Activated CD4-positive, alpha-beta memory T cell treated with anti-CD3 and anti-CD28 coated beads, Interleukin-2, amount 10 ng/mL, durations not matched to agents 7 days and 5 days (primary cell): ENCODE measurements at regions not wholly inside any gene's neighbourhood (a gene's known extent, or its start where the extent isn't known, plus 50 kb on each side); places are given as distances from the start of the nearest gene placed in this dataset.
"Not testable (repeated sequence)": the region's sequence is repeated elsewhere in the genome, so short reads cannot be mapped to it uniquely, and the experiment has no call there.

Experiments used
- CTCF ChIA-PET: fragments of 350-600 bp; sonication (Branson Sonifier 250); formaldehyde crosslinking; loops from one replicate; lab custom pipeline; 2021; ENCODE audit warnings: antibody characterized with exemption, inconsistent platforms; lab: Charles Lee
- POLR2A ChIA-PET: fragments of 350-600 bp; sonication (Branson Sonifier 250); formaldehyde crosslinking; loops from one replicate; lab custom pipeline; 2021; ENCODE audit warnings: antibody characterized with exemption; lab: Charles Lee
- DNase-seq: peaks from one replicate; pipeline ENCODE4 v3.0.0-alpha.2; 2020
- H3K27ac Mint-ChIP-seq: one replicate; pipeline ENCODE4 v1.8.0; 2021; ENCODE audit warnings: mild to moderate bottlenecking, mixed read lengths
- H3K27me3 Mint-ChIP-seq: one replicate; pipeline ENCODE4 v1.8.0; 2021; ENCODE audit warnings: mixed read lengths
- H3K36me3 Mint-ChIP-seq: one replicate; pipeline ENCODE4 v1.8.0; 2021; ENCODE audit warnings: low read depth, mixed read lengths
- H3K4me1 Mint-ChIP-seq: one replicate; pipeline ENCODE4 v1.8.0; 2021; ENCODE audit warnings: mixed read lengths
- H3K4me3 Mint-ChIP-seq: one replicate; pipeline ENCODE4 v1.8.0; 2021; ENCODE audit warnings: mild to moderate bottlenecking, mixed read lengths
- H3K9me3 Mint-ChIP-seq: one replicate; pipeline ENCODE4 v1.8.0; 2021; ENCODE audit warnings: mixed read lengths

DNA sequence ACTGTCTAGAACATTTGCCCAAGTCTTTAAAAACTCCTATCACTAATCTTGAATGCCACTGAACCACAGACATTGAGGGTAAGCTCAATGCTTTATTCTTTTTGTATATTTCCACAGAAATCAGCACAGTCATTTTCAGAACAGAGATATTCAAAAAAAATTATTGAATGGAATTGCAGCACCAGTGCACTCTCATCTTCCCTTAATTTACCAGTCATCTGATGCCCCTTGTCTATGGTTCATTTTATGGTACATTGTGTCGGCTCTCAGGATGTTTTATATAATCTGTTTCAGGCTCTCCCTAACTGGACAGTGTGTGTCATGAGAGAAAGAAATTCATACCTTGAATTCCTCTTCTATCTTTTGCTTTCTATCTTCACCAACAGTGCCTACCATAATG, 158.4 kb upstream of the NR4A3 start:
- DNase-seq = no peak
- ChIA-PET POLR2A (no interaction called here), CTCF (no interaction called here)
- peaks cover 4% of the 10 kb centered on the region for H3K4me1 Mint-ChIP-seq
- no peaks in the 10 kb centered on the region for H3K36me3 Mint-ChIP-seq
- H3K27me3 Mint-ChIP-seq = peaks cover 18% of the 10 kb centered on the region
- H3K27ac Mint-ChIP-seq = no peak overlapping the region
- no peak overlapping the region for H3K4me3 Mint-ChIP-seq
- no peaks in the 10 kb centered on the region for H3K9me3 Mint-ChIP-seq

- H3K36me3 Mint-ChIP-seq = no peaks in the 10 kb centered on the region
- H3K27ac Mint-ChIP-seq = no peak overlapping the region
- ChIA-PET POLR2A (no interaction called here), CTCF (no interaction called here)
- H3K9me3 Mint-ChIP-seq = no peaks in the 10 kb centered on the region
- H3K4me1 Mint-ChIP-seq = peaks cover 4% of the 10 kb centered on the region
- DNase-seq = no peak
- H3K27me3 Mint-ChIP-seq = peaks cover 16% of the 10 kb centered on the region
- no peak overlapping the region for H3K4me3 Mint-ChIP-seq
These were observed 157.8 kb upstream of the NR4A3 start for GRCh38 chr9:99663856-99664255.

- Mint-ChIP-seq H3K27me3 (peaks cover 9% of the 10 kb centered on the region), H3K36me3 (no peaks in the 10 kb centered on the region), H3K4me1 (peaks cover 4% of the 10 kb centered on the region), H3K9me3 (no peaks in the 10 kb centered on the region), H3K27ac (no peak overlapping the region), H3K4me3 (no peak overlapping the region)
- ChIA-PET POLR2A (no interaction called here), CTCF (no interaction called here)
- no peak for DNase-seq
These were observed 155.1 kb upstream of the NR4A3 start for GRCh38 chr9:99666571-99666970.

DNA sequence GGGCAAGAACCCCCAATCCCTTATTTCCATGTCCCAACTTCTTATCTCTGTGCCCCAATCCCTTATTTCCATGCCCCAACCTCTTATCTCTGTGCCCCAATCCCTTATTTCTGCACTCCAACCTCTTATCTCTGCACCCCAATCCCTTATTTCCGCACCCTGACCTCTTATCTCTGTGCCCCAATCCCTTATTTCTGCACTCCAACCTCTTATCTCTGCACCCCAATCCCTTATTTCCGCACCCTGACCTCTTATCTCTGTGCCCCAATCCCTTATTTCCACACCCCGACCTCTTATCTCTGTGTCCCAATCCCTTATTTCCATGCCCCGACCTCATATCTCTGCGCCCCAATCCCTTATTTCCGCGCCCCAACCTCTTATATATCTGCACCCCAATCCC, 150.8 kb upstream of the NR4A3 start:
- H3K9me3 Mint-ChIP-seq, H3K36me3 Mint-ChIP-seq, H3K4me1 Mint-ChIP-seq, DNase-seq, POLR2A ChIA-PET, CTCF ChIA-PET, H3K27me3 Mint-ChIP-seq, H3K27ac Mint-ChIP-seq, H3K4me3 Mint-ChIP-seq: not testable (repeated sequence)

GRCh38 chr9:99677281-99677680, 144.4 kb upstream of the NR4A3 start:
- no peaks in the 10 kb centered on the region for H3K4me1 Mint-ChIP-seq
- H3K4me3 Mint-ChIP-seq = no peak overlapping the region
- CTCF ChIA-PET = no interaction called here
- DNase-seq = no peak
- POLR2A ChIA-PET = no interaction called here
- H3K9me3 Mint-ChIP-seq = peaks cover 5% of the 10 kb centered on the region
- H3K36me3 Mint-ChIP-seq = no peaks in the 10 kb centered on the region
- no peak overlapping the region for H3K27ac Mint-ChIP-seq
- H3K27me3 Mint-ChIP-seq = peaks cover 8% of the 10 kb centered on the region

DNA sequence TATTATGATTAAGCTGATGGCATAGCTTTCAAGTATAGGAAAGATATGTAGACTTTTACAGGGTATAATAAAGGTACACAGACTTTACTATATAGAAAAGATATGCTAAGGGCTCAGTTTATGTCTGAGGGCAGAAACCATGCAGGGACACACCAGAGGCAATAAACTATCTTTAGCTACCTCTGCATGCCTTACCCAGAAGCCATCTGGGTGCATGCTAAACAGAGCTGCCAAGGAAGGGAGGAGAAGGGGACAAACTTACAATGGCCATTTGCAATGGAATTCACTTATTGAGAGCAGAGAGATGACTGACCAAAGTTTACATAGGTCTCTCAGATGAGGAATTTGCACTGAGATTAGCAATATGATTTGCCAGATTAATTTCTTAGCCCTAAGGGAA, 143.1 kb upstream of the NR4A3 start:
- ChIA-PET POLR2A (no interaction called here), CTCF (no interaction called here)
- H3K4me3 Mint-ChIP-seq = no peak overlapping the region
- peaks cover 8% of the 10 kb centered on the region for H3K27me3 Mint-ChIP-seq
- H3K36me3 Mint-ChIP-seq = no peaks in the 10 kb centered on the region
- no peak overlapping the region for H3K27ac Mint-ChIP-seq
- H3K4me1 Mint-ChIP-seq = no peaks in the 10 kb centered on the region
- no peak for DNase-seq
- H3K9me3 Mint-ChIP-seq = peaks cover 5% of the 10 kb centered on the region

DNA sequence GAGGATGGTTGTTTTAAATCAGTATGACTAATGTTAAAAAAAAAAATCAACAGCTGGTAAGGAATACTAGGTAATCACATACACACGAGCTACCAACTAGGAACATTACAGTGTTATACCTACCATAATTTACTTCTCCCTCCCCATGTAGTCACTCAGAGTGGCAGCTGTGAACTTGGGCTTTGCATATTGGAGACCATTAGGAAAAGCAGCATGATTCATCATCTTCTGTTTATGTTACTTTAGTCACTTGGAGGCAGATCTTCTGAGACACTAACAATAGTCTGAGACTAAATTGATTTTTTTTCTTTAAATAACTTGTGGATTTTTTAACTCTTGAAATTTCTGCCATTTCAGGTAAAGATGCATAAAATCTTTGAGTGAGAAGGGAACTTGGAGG, 141.5 kb upstream of the NR4A3 start:
- Mint-ChIP-seq H3K27ac (no peak overlapping the region), H3K27me3 (peaks cover 8% of the 10 kb centered on the region), H3K9me3 (peaks cover 5% of the 10 kb centered on the region), H3K4me3 (no peak overlapping the region), H3K36me3 (no peaks in the 10 kb centered on the region), H3K4me1 (no peaks in the 10 kb centered on the region)
- no peak for DNase-seq
- ChIA-PET POLR2A (no interaction called here), CTCF (no interaction called here)

DNA sequence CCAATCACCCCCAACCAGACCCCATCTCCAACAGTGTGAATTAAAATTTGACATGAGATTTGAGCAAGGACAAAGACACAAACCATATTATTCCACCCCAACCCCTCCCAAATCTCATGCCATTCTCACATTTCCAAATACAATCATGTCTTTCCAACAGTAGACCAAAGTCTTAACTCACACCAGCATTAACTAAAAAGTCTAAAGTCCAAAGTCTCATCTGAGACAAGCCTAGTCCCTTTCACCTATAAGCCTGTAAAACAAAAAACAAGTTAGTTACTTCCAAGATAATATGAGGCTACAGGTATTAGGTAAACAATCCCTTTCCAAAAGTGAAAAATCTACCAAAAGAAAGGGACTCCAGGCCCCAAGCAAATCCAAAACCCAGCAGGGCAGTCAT, 140.6 kb upstream of the NR4A3 start:
- Mint-ChIP-seq H3K27ac (no peak overlapping the region), H3K27me3 (peaks cover 6% of the 10 kb centered on the region), H3K4me1 (no peaks in the 10 kb centered on the region), H3K9me3 (no peaks in the 10 kb centered on the region), H3K4me3 (no peak overlapping the region), H3K36me3 (no peaks in the 10 kb centered on the region)
- CTCF ChIA-PET = interaction anchor here (0.7 kb wide), 1 partner anchor 12 kb away, joined by 3 read pairs; no protein-coding TSS in a partner anchor
- no peak for DNase-seq
- POLR2A ChIA-PET = no interaction called here

DNA sequence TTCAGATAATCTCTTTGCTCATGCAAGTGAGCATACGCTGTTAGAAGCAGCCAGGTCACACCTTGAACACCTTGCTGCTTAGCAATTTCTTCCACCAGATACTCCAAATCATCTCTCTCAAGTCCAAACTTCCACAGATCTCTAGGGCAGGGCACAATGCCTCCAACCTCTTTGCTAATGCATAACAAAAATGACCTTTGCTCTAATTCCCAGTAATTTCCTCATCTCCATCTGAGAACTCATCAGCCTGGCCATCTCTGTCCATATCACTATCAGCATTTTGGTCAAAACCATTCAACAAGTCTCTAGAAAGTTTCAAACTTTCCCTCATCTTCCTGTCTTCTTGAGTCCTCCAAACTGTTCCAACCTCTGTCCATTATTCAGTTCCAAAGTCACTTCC, 139.3 kb upstream of the NR4A3 start:
- CTCF ChIA-PET = no interaction called here
- H3K4me1 Mint-ChIP-seq = no peaks in the 10 kb centered on the region
- H3K4me3 Mint-ChIP-seq = no peak overlapping the region
- POLR2A ChIA-PET = no interaction called here
- no peak overlapping the region for H3K27ac Mint-ChIP-seq
- no peaks in the 10 kb centered on the region for H3K36me3 Mint-ChIP-seq
- peaks cover 6% of the 10 kb centered on the region for H3K27me3 Mint-ChIP-seq
- no peak for DNase-seq
- no peaks in the 10 kb centered on the region for H3K9me3 Mint-ChIP-seq

DNA sequence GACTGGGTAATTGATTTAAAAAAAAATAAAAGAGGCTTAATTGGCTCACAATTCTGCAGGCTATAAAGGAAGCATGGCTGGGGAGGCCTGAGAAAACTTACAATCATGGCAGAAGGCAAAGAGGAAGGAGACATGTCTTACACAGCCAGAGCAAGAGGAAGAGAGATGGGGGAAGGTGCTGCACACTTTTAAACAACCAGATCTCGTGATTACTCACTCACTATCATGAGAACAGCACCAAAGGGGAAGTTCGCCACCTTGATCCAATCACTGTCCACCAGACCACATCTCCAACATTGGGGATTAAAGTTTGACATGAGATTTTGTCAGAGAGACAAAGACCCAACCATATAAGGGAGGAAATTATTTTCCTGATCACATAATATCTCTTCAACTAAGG, 138.8 kb upstream of the NR4A3 start:
- Mint-ChIP-seq H3K4me3 (no peak overlapping the region), H3K36me3 (no peaks in the 10 kb centered on the region), H3K27ac (no peak overlapping the region), H3K4me1 (no peaks in the 10 kb centered on the region), H3K9me3 (no peaks in the 10 kb centered on the region), H3K27me3 (peaks cover 6% of the 10 kb centered on the region)
- ChIA-PET POLR2A (no interaction called here), CTCF (no interaction called here)
- DNase-seq = no peak

GRCh38 chr9:99690573-99690972, 131.1 kb upstream of the NR4A3 start:
- no peak overlapping the region for H3K4me3 Mint-ChIP-seq
- H3K4me1 Mint-ChIP-seq = no peaks in the 10 kb centered on the region
- no peak overlapping the region for H3K27ac Mint-ChIP-seq
- peaks cover 5% of the 10 kb centered on the region for H3K27me3 Mint-ChIP-seq
- POLR2A ChIA-PET = no interaction called here
- H3K36me3 Mint-ChIP-seq = no peaks in the 10 kb centered on the region
- no peak for DNase-seq
- CTCF ChIA-PET = no interaction called here
- H3K9me3 Mint-ChIP-seq = no peaks in the 10 kb centered on the region

- H3K27me3 Mint-ChIP-seq = peaks cover 5% of the 10 kb centered on the region
- H3K4me3 Mint-ChIP-seq = no peak overlapping the region
- no peak for DNase-seq
- H3K9me3 Mint-ChIP-seq = no peaks in the 10 kb centered on the region
- H3K27ac Mint-ChIP-seq = no peak overlapping the region
- ChIA-PET CTCF (interaction anchor here (1.1 kb wide), 1 partner anchor 12 kb away, joined by 3 read pairs; no protein-coding TSS in a partner anchor), POLR2A (no interaction called here)
- no peaks in the 10 kb centered on the region for H3K4me1 Mint-ChIP-seq
- H3K36me3 Mint-ChIP-seq = no peaks in the 10 kb centered on the region
These were observed 127.8 kb upstream of the NR4A3 start for GRCh38 chr9:99693888-99694287.

DNA sequence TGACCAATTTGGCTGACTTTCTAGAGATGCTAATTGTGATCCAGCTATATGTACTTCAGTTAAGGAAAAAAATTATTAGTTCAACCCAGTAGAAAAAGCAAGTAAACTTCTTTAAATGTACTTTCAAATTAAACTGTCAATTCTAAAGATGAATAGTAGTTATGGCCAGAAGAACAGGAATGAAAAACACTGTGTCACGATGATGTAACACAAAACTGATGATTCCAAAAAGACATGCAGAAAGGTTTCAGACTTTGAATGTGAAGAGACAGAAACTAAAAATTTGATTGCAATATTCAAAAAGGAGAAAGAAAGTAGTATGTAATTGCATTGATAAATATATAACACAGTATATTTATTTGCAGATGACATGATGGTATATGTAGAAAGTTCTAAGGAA, 127.3 kb upstream of the NR4A3 start:
- POLR2A ChIA-PET = no interaction called here
- Mint-ChIP-seq H3K9me3 (no peaks in the 10 kb centered on the region), H3K4me1 (no peaks in the 10 kb centered on the region), H3K36me3 (no peaks in the 10 kb centered on the region), H3K27ac (no peak overlapping the region), H3K27me3 (peaks cover 7% of the 10 kb centered on the region), H3K4me3 (no peak overlapping the region)
- no peak for DNase-seq
- CTCF ChIA-PET = no interaction called here

GRCh38 chr9:99699396-99699795, 122.3 kb upstream of the NR4A3 start:
- Mint-ChIP-seq H3K4me3 (no peak overlapping the region), H3K36me3 (no peaks in the 10 kb centered on the region), H3K4me1 (no peaks in the 10 kb centered on the region), H3K27ac (no peak overlapping the region), H3K27me3 (peaks cover 15% of the 10 kb centered on the region), H3K9me3 (no peaks in the 10 kb centered on the region)
- ChIA-PET CTCF (no interaction called here), POLR2A (no interaction called here)
- DNase-seq = no peak

DNA sequence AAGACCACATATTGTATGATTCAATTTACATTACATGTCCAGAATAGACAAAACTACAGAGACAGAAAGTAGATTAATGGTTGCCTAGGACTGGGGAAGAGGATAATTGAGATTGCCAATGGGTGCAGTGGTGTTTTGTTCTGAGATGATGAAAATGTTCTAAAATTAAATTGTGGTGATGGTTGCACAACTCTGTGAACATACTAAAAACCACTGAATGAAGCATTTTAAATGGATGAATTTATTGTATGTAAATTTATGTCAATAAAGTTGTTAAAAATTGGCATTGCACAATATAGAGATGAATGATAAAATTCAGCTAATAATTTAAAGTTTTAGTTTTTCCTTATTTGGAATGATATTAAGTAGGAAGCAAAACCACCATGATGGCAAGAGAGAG, 109.5 kb upstream of the NR4A3 start:
- H3K27ac Mint-ChIP-seq = no peak overlapping the region
- ChIA-PET CTCF (no interaction called here), POLR2A (no interaction called here)
- no peak for DNase-seq
- H3K36me3 Mint-ChIP-seq = no peaks in the 10 kb centered on the region
- H3K27me3 Mint-ChIP-seq = peaks cover 2% of the 10 kb centered on the region
- H3K9me3 Mint-ChIP-seq = no peaks in the 10 kb centered on the region
- no peaks in the 10 kb centered on the region for H3K4me1 Mint-ChIP-seq
- no peak overlapping the region for H3K4me3 Mint-ChIP-seq
